Bronchial epithelial cell (primary cell): ENCODE measurements at regions not wholly inside any gene's neighbourhood (a gene's known extent, or its start where the extent isn't known, plus 50 kb on each side); places are given as distances from the start of the nearest gene placed in this dataset.

Source experiments
- DNase-seq: peaks from one replicate; pipeline ENCODE4 v3.0.0-alpha.2; 2010; ENCODE audit warnings: low read depth
- FAIRE-seq: peaks from 2 replicates; lab custom pipeline; 2011; peaks lifted over from hg19 to GRCh38; lab: Jason Lieb, UNC
- H3K27me3 ChIP-seq: 2 replicates; pipeline ENCODE4 v1.5.1; 2011; ENCODE audit warnings: low read length; ENCODE audit not compliant: control insufficient read depth, insufficient read depth
- H3K36me3 ChIP-seq: 2 replicates; pipeline ENCODE4 v1.5.1; 2011; ENCODE audit warnings: low read length; ENCODE audit not compliant: control insufficient read depth, insufficient read depth
- H3K4me3 ChIP-seq: 2 replicates; pipeline ENCODE4 v1.5.1; 2011; ENCODE audit warnings: mild to moderate bottlenecking, low read depth, low read length, control low read depth
- CTCF ChIP-seq: IDR thresholded peaks from 2 replicates; pipeline ENCODE4 v1.5.1; 2011; ENCODE audit warnings: mild to moderate bottlenecking, moderate library complexity, low read length, control low read depth, inconsistent platforms; ENCODE audit not compliant: insufficient read depth, severe bottlenecking

GRCh38 chr6:169158691-169159090, 95.0 kb downstream of the THBS2 start:
- no peak overlapping the region for H3K4me3 ChIP-seq
- FAIRE-seq (no peak), DNase-seq (no peak)
- no peaks in the 10 kb centered on the region for H3K27me3 ChIP-seq
- no peak for TF ChIP-seq CTCF
- no peaks in the 10 kb centered on the region for H3K36me3 ChIP-seq

- no peak for TF ChIP-seq CTCF
- Histone ChIP-seq H3K36me3 (no peaks in the 10 kb centered on the region), H3K4me3 (no peak overlapping the region), H3K27me3 (no peaks in the 10 kb centered on the region)
- DNase-seq, result no peak
- FAIRE-seq, result no peak
Observed at GRCh38 chr6:169158174-169158573, 95.5 kb downstream of the THBS2 start.

- peak; percentile 36 for FAIRE-seq
- no peak for TF ChIP-seq CTCF
- Histone ChIP-seq H3K27me3 (no peaks in the 10 kb centered on the region), H3K36me3 (no peaks in the 10 kb centered on the region), H3K4me3 (no peak overlapping the region)
- no peak for DNase-seq
Observed at GRCh38 chr6:169157197-169158148, 96.2 kb downstream of the THBS2 start.

- DNase-seq, result no peak
- H3K36me3 ChIP-seq, result no peaks in the 10 kb centered on the region
- TF ChIP-seq CTCF, result no peak
- no peak for FAIRE-seq
- H3K27me3 ChIP-seq, result no peaks in the 10 kb centered on the region
- H3K4me3 ChIP-seq, result no peak overlapping the region
Observed at GRCh38 chr6:169156793-169157147, 96.9 kb downstream of the THBS2 start.

- DNase-seq (no peak), FAIRE-seq (peak; percentile 50)
- Histone ChIP-seq H3K36me3 (no peaks in the 10 kb centered on the region), H3K27me3 (no peaks in the 10 kb centered on the region), H3K4me3 (no peak overlapping the region)
- no peak for TF ChIP-seq CTCF
Observed at GRCh38 chr6:169156108-169156792, 97.4 kb downstream of the THBS2 start.
